ENCODE measurements at regions not wholly inside any gene's neighbourhood (a gene's known extent, or its start where the extent isn't known, plus 50 kb on each side); places are given as distances from the start of the nearest gene placed in this dataset.
A peak's percentile ranks its signal among the peaks of the same experiment; 100 is the strongest.
"Not testable (repeated sequence)": the region's sequence is repeated elsewhere in the genome, so short reads cannot be mapped to it uniquely, and the experiment has no call there.

GRCh38 chr6:133129556-133129955 lies 111.6 kb upstream of the EYA4 start:
- Mint-ChIP-seq H3K4me3 (no peak overlapping the region), H3K9me3 (no peaks in the 10 kb centered on the region), H3K27ac (no peak overlapping the region), H3K27me3 (ENCODE audit: low read depth) (no peaks in the 10 kb centered on the region), H3K36me3 (ENCODE audit: low read depth) (no peaks in the 10 kb centered on the region), H3K4me1 (peaks cover 56% of the 10 kb centered on the region)
- TF ChIP-seq CTCF (IDR thresholded peaks at IDR 0.05; ENCODE audit: unreplicated experiment in 3 of 3) = no peak

- no peaks in the 10 kb centered on the region for H3K36me3 Mint-ChIP-seq (ENCODE audit: low read depth)
- H3K27ac Mint-ChIP-seq = peak overlapping the region in 2 of 3 experiments; percentile 67 to 88
- no peaks in the 10 kb centered on the region for H3K27me3 Mint-ChIP-seq (ENCODE audit: low read depth)
- H3K4me3 Mint-ChIP-seq = no peak overlapping the region
- peaks cover 58% of the 10 kb centered on the region for H3K4me1 Mint-ChIP-seq
- H3K9me3 Mint-ChIP-seq = no peaks in the 10 kb centered on the region
- TF ChIP-seq CTCF (IDR thresholded peaks at IDR 0.05; ENCODE audit: unreplicated experiment in 3 of 3) = no peak
Observed at GRCh38 chr6:133130863-133131262, 110.3 kb upstream of the EYA4 start.

- peak overlapping the region; percentile 67 to 90 (median 88) for H3K27ac Mint-ChIP-seq
- H3K36me3 Mint-ChIP-seq (ENCODE audit: low read depth) = no peaks in the 10 kb centered on the region
Observed at GRCh38 chr6:133131621-133132465, 109.3 kb upstream of the EYA4 start.

GRCh38 chr6:133132466-133132971 lies 108.6 kb upstream of the EYA4 start:
- TF ChIP-seq CTCF (IDR thresholded peaks at IDR 0.05; ENCODE audit: unreplicated experiment in 3 of 3) = no peak
- Mint-ChIP-seq H3K4me3 (peak overlapping the region in 1 of 3 experiments; percentile 19), H3K36me3 (ENCODE audit: low read depth) (no peaks in the 10 kb centered on the region), H3K27ac (peak overlapping the region; percentile 67 to 90 (median 88)), H3K4me1 (peaks cover 69% of the 10 kb centered on the region), H3K9me3 (no peaks in the 10 kb centered on the region), H3K27me3 (ENCODE audit: low read depth) (no peaks in the 10 kb centered on the region)

More at GRCh38 chr6:133131621-133132465, 109.3 kb upstream of the EYA4 start:
- Mint-ChIP-seq H3K4me3 (peak overlapping the region in 1 of 3 experiments; percentile 35), H3K9me3 (no peaks in the 10 kb centered on the region), H3K4me1 (peaks cover 67% of the 10 kb centered on the region), H3K27me3 (ENCODE audit: low read depth) (no peaks in the 10 kb centered on the region)
- no peak for TF ChIP-seq CTCF (IDR thresholded peaks at IDR 0.05; ENCODE audit: unreplicated experiment in 3 of 3)

- no peak for TF ChIP-seq CTCF (IDR thresholded peaks at IDR 0.05; ENCODE audit: unreplicated experiment in 3 of 3)
- Mint-ChIP-seq H3K27me3 (ENCODE audit: low read depth) (no peaks in the 10 kb centered on the region), H3K9me3 (peaks cover 5% of the 10 kb centered on the region), H3K27ac (peak overlapping the region; percentile 2 to 63 (median 52)), H3K36me3 (ENCODE audit: low read depth) (no peaks in the 10 kb centered on the region), H3K4me3 (no peak overlapping the region), H3K4me1 (peaks cover 41% of the 10 kb centered on the region)
Observed at GRCh38 chr6:133136177-133136880, 104.8 kb upstream of the EYA4 start.

- not testable (repeated sequence) for H3K4me3 Mint-ChIP-seq; H3K27me3 Mint-ChIP-seq (ENCODE audit: low read depth); H3K4me1 Mint-ChIP-seq; H3K36me3 Mint-ChIP-seq (ENCODE audit: low read depth); H3K27ac Mint-ChIP-seq
- peaks cover 25% of the 10 kb centered on the region for H3K9me3 Mint-ChIP-seq
Observed at GRCh38 chr6:133147470-133148184, 93.5 kb upstream of the EYA4 start.
